ENCODE measurements at regions not wholly inside any gene's neighbourhood (a gene's known extent, or its start where the extent isn't known, plus 50 kb on each side); places are given as distances from the start of the nearest gene placed in this dataset.

GRCh38 chrX:7546551-7547080 is 296.4 kb upstream of the VCX start:
- no peaks in the 10 kb centered on the region for H3K36me3 ChIP-seq
- intact Hi-C loops (cut with DNase I), result no loop called here
- H3K27me3 ChIP-seq, result no peaks in the 10 kb centered on the region
- H3K4me1 ChIP-seq, result no peaks in the 10 kb centered on the region
- ATAC-seq (no peak), DNase-seq (no peak)
- no peak overlapping the region for H3K27ac ChIP-seq
- H3K4me3 ChIP-seq, result no peak overlapping the region
- H3K9me3 ChIP-seq, result no peaks in the 10 kb centered on the region
- no peak for TF ChIP-seq CTCF (IDR thresholded peaks at IDR 0.05)

DNA sequence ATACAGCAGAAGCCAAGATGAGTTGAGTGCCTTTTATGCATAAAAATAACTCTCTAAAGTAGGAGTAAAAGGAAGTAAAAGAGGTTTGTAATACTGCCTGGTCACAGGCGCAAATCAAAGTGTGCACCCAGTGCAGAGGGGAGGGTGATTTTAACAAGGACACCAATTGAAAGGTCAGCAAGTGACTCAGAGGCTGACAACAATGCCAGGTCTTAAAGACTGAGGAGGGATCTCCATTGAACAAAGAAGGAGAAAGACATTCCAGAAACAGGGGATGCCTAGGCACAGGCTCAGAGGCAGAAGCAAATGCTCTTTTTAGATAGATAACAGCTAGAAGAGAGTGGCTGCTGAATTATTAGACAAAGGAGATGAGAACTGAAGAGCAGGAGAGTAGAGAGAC is 297.4 kb upstream of the VCX start:
- Histone ChIP-seq H3K9me3 (no peaks in the 10 kb centered on the region), H3K27me3 (no peaks in the 10 kb centered on the region), H3K36me3 (no peaks in the 10 kb centered on the region), H3K27ac (no peak overlapping the region), H3K4me1 (no peaks in the 10 kb centered on the region), H3K4me3 (no peak overlapping the region)
- intact Hi-C loops (cut with DNase I), result no loop called here
- DNase-seq (no peak), ATAC-seq (no peak)
- TF ChIP-seq CTCF (IDR thresholded peaks at IDR 0.05), result no peak

GRCh38 chrX:7542587-7543380 is 300.2 kb upstream of the VCX start:
- Histone ChIP-seq H3K4me3 (no peak overlapping the region), H3K36me3 (no peaks in the 10 kb centered on the region), H3K4me1 (no peaks in the 10 kb centered on the region), H3K27me3 (no peaks in the 10 kb centered on the region), H3K9me3 (no peaks in the 10 kb centered on the region), H3K27ac (no peak overlapping the region)
- no peak for DNase-seq
- TF ChIP-seq CTCF (IDR thresholded peaks at IDR 0.05), result no peak
- intact Hi-C loops (cut with DNase I), result no loop called here
- ATAC-seq, result no peak

GRCh38 chrX:7522860-7523259 is 320.1 kb upstream of the VCX start:
- TF ChIP-seq CTCF (IDR thresholded peaks at IDR 0.05), result no peak
- intact Hi-C loops (cut with DNase I), result no loop called here
- no peak for DNase-seq
- Histone ChIP-seq H3K9me3 (no peaks in the 10 kb centered on the region), H3K27ac (no peak overlapping the region), H3K36me3 (no peaks in the 10 kb centered on the region), H3K4me3 (no peak overlapping the region), H3K27me3 (no peaks in the 10 kb centered on the region), H3K4me1 (no peaks in the 10 kb centered on the region)
- ATAC-seq, result no peak

DNA sequence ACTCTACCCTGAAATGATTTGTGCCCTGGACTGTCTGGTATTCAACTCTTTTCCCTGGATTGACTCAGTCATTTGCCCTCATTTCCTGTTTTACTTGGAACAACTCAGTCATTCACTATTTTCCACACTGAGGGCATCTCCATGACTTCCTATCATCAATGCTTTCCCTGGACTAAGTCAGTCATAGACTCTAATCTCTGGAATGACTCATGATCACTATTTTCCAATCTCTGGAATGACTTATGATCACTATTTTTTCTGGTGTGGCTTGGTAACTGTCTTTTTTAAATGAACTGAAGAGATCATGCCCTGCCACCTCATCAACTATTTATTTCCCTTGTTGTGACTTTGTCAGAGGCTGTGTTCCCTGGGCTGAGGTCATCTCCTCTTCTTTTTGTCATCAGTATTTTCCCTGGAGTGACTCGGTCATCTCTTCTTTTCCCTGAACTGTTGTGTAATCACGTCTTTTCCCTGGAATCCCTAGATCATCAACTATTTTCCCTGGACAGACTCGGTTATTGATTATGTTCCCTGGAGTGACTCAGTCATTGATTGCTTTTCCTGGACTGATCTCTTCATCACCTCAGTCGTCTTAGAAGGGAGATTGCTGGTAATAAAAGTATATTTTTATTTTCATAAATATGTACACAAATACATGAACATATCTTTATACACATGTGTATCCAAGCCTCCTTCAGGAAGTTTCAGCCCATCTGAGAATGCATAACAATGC is 327.1 kb upstream of the VCX start:
- H3K9me3 ChIP-seq, result no peaks in the 10 kb centered on the region
- H3K27ac ChIP-seq, result no peak overlapping the region
- no peak for TF ChIP-seq CTCF (IDR thresholded peaks at IDR 0.05)
- intact Hi-C loops (cut with DNase I), result no loop called here
- H3K36me3 ChIP-seq, result no peaks in the 10 kb centered on the region
- H3K4me1 ChIP-seq, result no peaks in the 10 kb centered on the region
- H3K4me3 ChIP-seq, result no peak overlapping the region
- ATAC-seq (no peak), DNase-seq (no peak)
- no peaks in the 10 kb centered on the region for H3K27me3 ChIP-seq

Data from upper lobe of right lung (tissue), 1 donor.